SK-N-SH (cell line): ENCODE measurements at regions not wholly inside any gene's neighbourhood (a gene's known extent, or its start where the extent isn't known, plus 50 kb on each side); places are given as distances from the start of the nearest gene placed in this dataset.

Source experiments
- CTCF ChIA-PET: fragments of 300-600, 350-600 bp; formaldehyde crosslinking; extraction: SDS; loops from one replicate; lab custom pipeline; 2021; lab: Yijun Ruan, JAX
- POLR2A ChIA-PET: fragments of 350-600 bp; sonication (Branson Sonifier 250); formaldehyde crosslinking; extraction: SDS; loops from one replicate; lab custom pipeline; 2020; ENCODE audit warnings: antibody characterized with exemption, inconsistent platforms; lab: Yijun Ruan, JAX
- DNase-seq: peaks from one replicate; pipeline ENCODE4 v3.0.0; 2012
- H2AFZ ChIP-seq: fragments of 200-600 bp; sonication (generic); 2 replicates; pipeline ENCODE4 v1.8.1; 2016; ENCODE audit warnings: antibody characterized with exemption, mild to moderate bottlenecking, low read depth
- H3F3A ChIP-seq: fragments of 200-600 bp; sonication (generic); replicated peaks from 2 replicates; pipeline ENCODE3; 2016; ENCODE audit warnings: antibody characterized with exemption, mild to moderate bottlenecking; ENCODE audit not compliant: insufficient read depth
- H3K27ac ChIP-seq, 2 experiments: fragments of 200-500 bp in 1 of 2; fragments of 200-600 bp in 1 of 2; sonication (Bioruptor generic) in 1 of 2; sonication (generic), shearing (Covaris generic) in 1 of 2; 2 replicates each; pipeline versions ENCODE4 v1.5.1 to v1.6.1; 2014 to 2016; ENCODE audit warnings: low read depth in 2 of 2, inconsistent platforms in 1 of 2, low read length in 1 of 2, mild to moderate bottlenecking in 1 of 2, mixed read lengths in 1 of 2
- H3K27me3 ChIP-seq: fragments of 200-600 bp; sonication (generic), shearing (Covaris generic); 2 replicates; pipeline ENCODE4 v1.6.1; 2016; ENCODE audit warnings: mixed run types; ENCODE audit not compliant: insufficient read depth
- H3K36me3 ChIP-seq, 2 experiments: fragments of 200-500 bp in 1 of 2; fragments of 200-600 bp in 1 of 2; sonication (Bioruptor generic) in 1 of 2; sonication (generic) in 1 of 2; replicated peaks in 1 of 2; 2 replicates each; pipeline versions ENCODE3 to v1.5.1; 2014 to 2016; ENCODE audit warnings: low read length in 1 of 2, mild to moderate bottlenecking in 1 of 2; ENCODE audit not compliant: insufficient read depth in 2 of 2, control insufficient read depth in 1 of 2
- H3K4me1 ChIP-seq, 2 experiments: fragments of 200-500 bp in 1 of 2; fragments of 200-600 bp in 1 of 2; sonication (Bioruptor generic) in 1 of 2; sonication (generic), shearing (Covaris generic) in 1 of 2; 2 replicates each; pipeline versions ENCODE4 v1.5.1 to v1.6.1; 2014 to 2016; ENCODE audit warnings: low read depth in 1 of 2, low read length in 1 of 2, mixed run types in 1 of 2; ENCODE audit not compliant: insufficient read depth in 2 of 2, control insufficient read depth in 1 of 2
- H3K4me2 ChIP-seq: fragments of 200-600 bp; sonication (generic), shearing (Covaris generic); 2 replicates; pipeline ENCODE4 v1.6.1; 2017; ENCODE audit warnings: mixed run types
- H3K4me3 ChIP-seq, 2 experiments: fragments of 200-500 bp in 1 of 2; fragments of 200-600 bp in 1 of 2; sonication (Bioruptor generic) in 1 of 2; sonication (generic), shearing (Covaris generic) in 1 of 2; 2 replicates each; pipeline versions ENCODE4 v1.5.1 to v1.8.1; 2014 to 2016; ENCODE audit warnings: low read depth in 2 of 2, inconsistent platforms in 1 of 2, low read length in 1 of 2, mild to moderate bottlenecking in 1 of 2, mixed read lengths in 1 of 2, moderate library complexity in 1 of 2
- H3K79me2 ChIP-seq: fragments of 200-600 bp; sonication (generic); 2 replicates; pipeline ENCODE4 v1.8.1; 2017; ENCODE audit warnings: mild to moderate bottlenecking; ENCODE audit not compliant: insufficient read depth
- H3K9ac ChIP-seq: fragments of 200-600 bp; sonication (generic); 2 replicates; pipeline ENCODE4 v1.6.1; 2017; ENCODE audit warnings: mixed run types
- H3K9me2 ChIP-seq: fragments of 200-600 bp; sonication (generic); 2 replicates; pipeline ENCODE4 v1.6.1; 2017; ENCODE audit warnings: mixed run types
- H3K9me3 ChIP-seq: fragments of 200-600 bp; sonication (generic); 2 replicates; pipeline ENCODE4 v1.6.1; 2017; ENCODE audit warnings: mixed run types, mild to moderate bottlenecking, moderate library complexity
- H4K20me1 ChIP-seq: fragments of 200-600 bp; sonication (generic); 2 replicates; pipeline ENCODE4 v1.6.1; 2017; ENCODE audit warnings: mild to moderate bottlenecking, mixed run types; ENCODE audit not compliant: insufficient read depth
- CHD2 ChIP-seq: fragments of 150-350 bp; IDR thresholded peaks from 2 replicates; pipeline ENCODE4 v1.6.1; 2018; ENCODE audit warnings: low read length; ENCODE audit not compliant: partially characterized antibody
- EP300 ChIP-seq, 2 experiments: IDR thresholded peaks; 2 replicates each; pipeline versions ENCODE4 v1.4.0 to v1.6.1; 2012; ENCODE audit warnings: borderline replicate concordance in 1 of 2, low read depth in 1 of 2, low read length in 1 of 2
- FOSL2 ChIP-seq: IDR thresholded peaks from 2 replicates; pipeline ENCODE4 v1.4.0; 2012; ENCODE audit warnings: low read depth, mild to moderate bottlenecking, moderate library complexity, borderline replicate concordance
- GABPA ChIP-seq: IDR thresholded peaks from 2 replicates; pipeline ENCODE4 v1.4.0; 2012; ENCODE audit warnings: low read depth, mild to moderate bottlenecking
- MXI1 ChIP-seq: IDR thresholded peaks from 2 replicates; pipeline ENCODE4 v1.6.1; 2012; ENCODE audit warnings: mild to moderate bottlenecking, low read depth, low read length, improper control_type of control experiment
- NRF1 ChIP-seq: IDR thresholded peaks from 2 replicates; pipeline ENCODE4 v1.6.1; 2012; ENCODE audit warnings: low read depth, mild to moderate bottlenecking, low read length
- RAD21 ChIP-seq: IDR thresholded peaks from 2 replicates; pipeline ENCODE4 v1.6.1; 2012; ENCODE audit warnings: mild to moderate bottlenecking, low read length
- RCOR1 ChIP-seq: fragments of 150-350 bp; IDR thresholded peaks from 2 replicates; pipeline ENCODE4 v1.6.1; 2017; ENCODE audit warnings: antibody characterized with exemption, low read length
- SIN3A ChIP-seq: IDR thresholded peaks from 2 replicates; pipeline ENCODE4 v1.6.1; 2012; ENCODE audit warnings: low read depth, mild to moderate bottlenecking, low read length, moderate library complexity, borderline replicate concordance
- SMC3 ChIP-seq: IDR thresholded peaks from 2 replicates; pipeline ENCODE4 v1.6.1; 2012; ENCODE audit warnings: low read depth, low read length, improper control_type of control experiment
- TCF12 ChIP-seq: IDR thresholded peaks from 2 replicates; pipeline ENCODE4 v1.4.0; 2012
- TEAD4 ChIP-seq: IDR thresholded peaks from 2 replicates; pipeline ENCODE4 v1.4.0; 2012; ENCODE audit warnings: mild to moderate bottlenecking, borderline replicate concordance; ENCODE audit not compliant: insufficient read depth
- WGBS: methylation state at CpG from one replicate; pipeline ENCODE4 v1.1.6; 2017; ENCODE audit warnings: low lambda C conversion rate; 5-methylcytosine and 5-hydroxymethylcytosine counted together
- TF ChIP-seq, protein P1 (sequence below): IDR thresholded peaks from 2 replicates; pipeline ENCODE4 v1.4.0; 2012; ENCODE audit warnings: low read depth
- TF ChIP-seq, protein P2 (sequence below): fragments of 150-350 bp; IDR thresholded peaks from 2 replicates; pipeline ENCODE4 v1.6.1; 2017; ENCODE audit warnings: antibody characterized with exemption, low read length, low read depth, borderline replicate concordance
- TF ChIP-seq, protein P3 (sequence below): fragments of 150-350 bp; IDR thresholded peaks from 2 replicates; pipeline ENCODE4 v1.6.1; 2016; ENCODE audit warnings: mild to moderate bottlenecking, low read depth, low read length
- TF ChIP-seq, protein P4 (sequence below): fragments of 200-600 bp; sonication (generic); IDR thresholded peaks from 2 replicates; pipeline ENCODE4 v1.6.1; 2017; ENCODE audit warnings: antibody characterized with exemption, mild to moderate bottlenecking, moderate library complexity
- TF ChIP-seq, protein P5 (sequence below): IDR thresholded peaks from 2 replicates; pipeline ENCODE4; 2012

DNA sequence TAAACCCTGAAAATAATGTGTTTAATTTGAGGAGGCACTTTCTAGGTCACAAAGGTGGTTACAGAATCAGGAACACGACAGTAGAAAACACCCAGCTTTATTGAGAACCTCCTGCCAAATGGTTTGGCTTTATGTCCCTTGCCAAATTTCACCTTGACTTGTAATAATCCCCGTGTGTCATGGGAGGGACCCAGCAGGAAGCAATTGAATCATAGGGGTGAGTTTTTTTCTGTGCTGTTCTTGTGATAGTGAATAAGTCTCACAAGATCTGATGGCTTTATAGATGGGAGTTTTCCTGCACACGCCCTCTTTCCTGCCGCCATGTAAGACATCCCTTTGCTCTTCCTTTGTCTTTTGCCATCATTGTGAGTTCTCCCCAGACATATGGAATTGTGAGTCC is 193.8 kb upstream of the KLF6 start:
- Histone ChIP-seq H3K9me2 (no peaks in the 10 kb centered on the region), H4K20me1 (no peaks in the 10 kb centered on the region), H3K4me3 (no peak overlapping the region), H3K79me2 (no peaks in the 10 kb centered on the region), H3K9me3 (no peaks in the 10 kb centered on the region), H3K27ac (no peak overlapping the region), H3K4me1 (no peaks in the 10 kb centered on the region; a peak in 1 of 4 replicates), H3K27me3 (no peaks in the 10 kb centered on the region), H3F3A (no peaks in the 10 kb centered on the region), H3K4me2 (no peak overlapping the region), H2AFZ (no peak overlapping the region), H3K36me3 (no peaks in the 10 kb centered on the region)
- no peak for DNase-seq
- WGBS, result 77% methylated on average over 4 of the region's 4 CpGs
- CTCF ChIA-PET, result interaction anchor here (1.3 kb wide), 1 partner anchor 9 kb away, joined by 4 read pairs; no protein-coding TSS in a partner anchor
- POLR2A ChIA-PET, result no interaction called here
- TF ChIP-seq GABPA (no peak), NRF1 (no peak), RAD21 (no peak), MXI1 (no peak), RCOR1 (no peak), FOSL2 (no peak), SMC3 (no peak), EP300 (IDR thresholded peaks at IDR 0.05; ENCODE audit: borderline replicate concordance in 1 of 2, low read depth in 1 of 2, low read length in 1 of 2) (no peak), CHD2 (no peak), TCF12 (no peak), SIN3A (no peak), TEAD4 (no peak)
- TF ChIP-seq, protein P1, sequence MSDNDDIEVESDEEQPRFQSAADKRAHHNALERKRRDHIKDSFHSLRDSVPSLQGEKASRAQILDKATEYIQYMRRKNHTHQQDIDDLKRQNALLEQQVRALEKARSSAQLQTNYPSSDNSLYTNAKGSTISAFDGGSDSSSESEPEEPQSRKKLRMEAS, result no peak
- TF ChIP-seq, protein P2, sequence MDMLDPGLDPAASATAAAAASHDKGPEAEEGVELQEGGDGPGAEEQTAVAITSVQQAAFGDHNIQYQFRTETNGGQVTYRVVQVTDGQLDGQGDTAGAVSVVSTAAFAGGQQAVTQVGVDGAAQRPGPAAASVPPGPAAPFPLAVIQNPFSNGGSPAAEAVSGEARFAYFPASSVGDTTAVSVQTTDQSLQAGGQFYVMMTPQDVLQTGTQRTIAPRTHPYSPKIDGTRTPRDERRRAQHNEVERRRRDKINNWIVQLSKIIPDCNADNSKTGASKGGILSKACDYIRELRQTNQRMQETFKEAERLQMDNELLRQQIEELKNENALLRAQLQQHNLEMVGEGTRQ, result no peak
- TF ChIP-seq, protein P3, sequence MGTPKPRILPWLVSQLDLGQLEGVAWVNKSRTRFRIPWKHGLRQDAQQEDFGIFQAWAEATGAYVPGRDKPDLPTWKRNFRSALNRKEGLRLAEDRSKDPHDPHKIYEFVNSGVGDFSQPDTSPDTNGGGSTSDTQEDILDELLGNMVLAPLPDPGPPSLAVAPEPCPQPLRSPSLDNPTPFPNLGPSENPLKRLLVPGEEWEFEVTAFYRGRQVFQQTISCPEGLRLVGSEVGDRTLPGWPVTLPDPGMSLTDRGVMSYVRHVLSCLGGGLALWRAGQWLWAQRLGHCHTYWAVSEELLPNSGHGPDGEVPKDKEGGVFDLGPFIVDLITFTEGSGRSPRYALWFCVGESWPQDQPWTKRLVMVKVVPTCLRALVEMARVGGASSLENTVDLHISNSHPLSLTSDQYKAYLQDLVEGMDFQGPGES, result no peak
- TF ChIP-seq, protein P4, sequence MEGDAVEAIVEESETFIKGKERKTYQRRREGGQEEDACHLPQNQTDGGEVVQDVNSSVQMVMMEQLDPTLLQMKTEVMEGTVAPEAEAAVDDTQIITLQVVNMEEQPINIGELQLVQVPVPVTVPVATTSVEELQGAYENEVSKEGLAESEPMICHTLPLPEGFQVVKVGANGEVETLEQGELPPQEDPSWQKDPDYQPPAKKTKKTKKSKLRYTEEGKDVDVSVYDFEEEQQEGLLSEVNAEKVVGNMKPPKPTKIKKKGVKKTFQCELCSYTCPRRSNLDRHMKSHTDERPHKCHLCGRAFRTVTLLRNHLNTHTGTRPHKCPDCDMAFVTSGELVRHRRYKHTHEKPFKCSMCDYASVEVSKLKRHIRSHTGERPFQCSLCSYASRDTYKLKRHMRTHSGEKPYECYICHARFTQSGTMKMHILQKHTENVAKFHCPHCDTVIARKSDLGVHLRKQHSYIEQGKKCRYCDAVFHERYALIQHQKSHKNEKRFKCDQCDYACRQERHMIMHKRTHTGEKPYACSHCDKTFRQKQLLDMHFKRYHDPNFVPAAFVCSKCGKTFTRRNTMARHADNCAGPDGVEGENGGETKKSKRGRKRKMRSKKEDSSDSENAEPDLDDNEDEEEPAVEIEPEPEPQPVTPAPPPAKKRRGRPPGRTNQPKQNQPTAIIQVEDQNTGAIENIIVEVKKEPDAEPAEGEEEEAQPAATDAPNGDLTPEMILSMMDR, result no peak
- TF ChIP-seq, protein P5, sequence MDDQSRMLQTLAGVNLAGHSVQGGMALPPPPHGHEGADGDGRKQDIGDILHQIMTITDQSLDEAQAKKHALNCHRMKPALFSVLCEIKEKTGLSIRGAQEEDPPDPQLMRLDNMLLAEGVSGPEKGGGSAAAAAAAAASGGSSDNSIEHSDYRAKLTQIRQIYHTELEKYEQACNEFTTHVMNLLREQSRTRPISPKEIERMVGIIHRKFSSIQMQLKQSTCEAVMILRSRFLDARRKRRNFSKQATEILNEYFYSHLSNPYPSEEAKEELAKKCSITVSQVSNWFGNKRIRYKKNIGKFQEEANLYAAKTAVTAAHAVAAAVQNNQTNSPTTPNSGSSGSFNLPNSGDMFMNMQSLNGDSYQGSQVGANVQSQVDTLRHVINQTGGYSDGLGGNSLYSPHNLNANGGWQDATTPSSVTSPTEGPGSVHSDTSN, result no peak
- TF ChIP-seq, all 33 proteins: peak for 0
- H3K9ac ChIP-seq, result no peak overlapping the region
